Hepatocyte (in vitro differentiated cells): ENCODE measurements at regions not wholly inside any gene's neighbourhood (a gene's known extent, or its start where the extent isn't known, plus 50 kb on each side); places are given as distances from the start of the nearest gene placed in this dataset.

Experiments
- EZH2 ChIP-seq: fragments of 200-600 bp; sonication (generic); IDR thresholded peaks from 2 replicates; pipeline ENCODE4 v1.6.1; 2016; ENCODE audit warnings: antibody characterized with exemption, mild to moderate bottlenecking, borderline replicate concordance
- EZH2phosphoT487 ChIP-seq: fragments of 200-600 bp; sonication (generic); IDR thresholded peaks from one replicate; pipeline ENCODE4 v1.6.1; 2018; ENCODE audit warnings: antibody characterized with exemption, mild to moderate bottlenecking, low read depth, moderate library complexity; ENCODE audit not compliant: unreplicated experiment, severe bottlenecking
- TF ChIP-seq, protein P1 (sequence below): fragments of 200-600 bp; sonication (generic); IDR thresholded peaks from 2 replicates; pipeline ENCODE4 v1.5.1; 2016; ENCODE audit warnings: antibody characterized with exemption, mild to moderate bottlenecking; ENCODE audit not compliant: poor library complexity

DNA sequence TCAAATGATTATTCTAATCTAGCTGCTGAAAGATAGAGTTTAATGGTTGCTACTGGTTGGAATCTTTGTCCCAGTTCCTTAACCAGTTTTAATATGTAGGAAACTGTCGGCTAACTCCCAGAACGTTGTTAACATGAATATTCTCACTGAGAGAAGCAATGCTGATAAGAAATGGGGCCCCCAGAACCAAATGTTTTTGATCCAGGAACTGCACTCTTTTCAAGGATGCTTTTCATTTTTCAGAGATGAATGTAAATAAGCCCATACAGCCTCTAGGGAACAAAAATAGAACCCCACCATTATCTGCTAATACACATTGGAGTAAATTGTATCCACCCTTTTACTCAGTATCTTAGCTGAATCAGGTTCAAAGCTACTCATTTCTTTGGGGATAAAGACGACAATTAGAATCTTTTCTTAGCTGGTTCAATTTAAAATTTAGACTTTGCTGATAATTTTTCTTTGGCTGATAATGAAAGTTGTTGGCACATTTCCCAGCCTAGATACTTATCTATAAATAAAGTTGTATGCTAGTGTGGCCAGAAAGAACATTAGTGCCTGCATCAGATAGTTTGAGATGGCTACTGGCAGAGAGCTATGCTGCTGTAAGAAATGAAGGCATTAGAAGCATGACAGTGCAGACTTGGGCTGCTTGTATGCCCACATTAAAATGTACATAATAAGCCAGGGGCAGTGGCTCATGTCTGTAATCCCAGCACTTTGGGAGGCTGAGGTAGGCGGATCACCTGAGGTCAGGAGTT lies 323.3 kb upstream of the PDGFD start:
- TF ChIP-seq, protein P1, sequence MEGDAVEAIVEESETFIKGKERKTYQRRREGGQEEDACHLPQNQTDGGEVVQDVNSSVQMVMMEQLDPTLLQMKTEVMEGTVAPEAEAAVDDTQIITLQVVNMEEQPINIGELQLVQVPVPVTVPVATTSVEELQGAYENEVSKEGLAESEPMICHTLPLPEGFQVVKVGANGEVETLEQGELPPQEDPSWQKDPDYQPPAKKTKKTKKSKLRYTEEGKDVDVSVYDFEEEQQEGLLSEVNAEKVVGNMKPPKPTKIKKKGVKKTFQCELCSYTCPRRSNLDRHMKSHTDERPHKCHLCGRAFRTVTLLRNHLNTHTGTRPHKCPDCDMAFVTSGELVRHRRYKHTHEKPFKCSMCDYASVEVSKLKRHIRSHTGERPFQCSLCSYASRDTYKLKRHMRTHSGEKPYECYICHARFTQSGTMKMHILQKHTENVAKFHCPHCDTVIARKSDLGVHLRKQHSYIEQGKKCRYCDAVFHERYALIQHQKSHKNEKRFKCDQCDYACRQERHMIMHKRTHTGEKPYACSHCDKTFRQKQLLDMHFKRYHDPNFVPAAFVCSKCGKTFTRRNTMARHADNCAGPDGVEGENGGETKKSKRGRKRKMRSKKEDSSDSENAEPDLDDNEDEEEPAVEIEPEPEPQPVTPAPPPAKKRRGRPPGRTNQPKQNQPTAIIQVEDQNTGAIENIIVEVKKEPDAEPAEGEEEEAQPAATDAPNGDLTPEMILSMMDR = no peak
- no peak for TF ChIP-seq EZH2
- TF ChIP-seq EZH2phosphoT487 = no peak
